ENCODE measurements at regions not wholly inside any gene's neighbourhood (a gene's known extent, or its start where the extent isn't known, plus 50 kb on each side); places are given as distances from the start of the nearest gene placed in this dataset.

GRCh38 chr3:161905520-161906132 is 409.0 kb downstream of the OTOL1 start:
- TF ChIP-seq, protein P1, sequence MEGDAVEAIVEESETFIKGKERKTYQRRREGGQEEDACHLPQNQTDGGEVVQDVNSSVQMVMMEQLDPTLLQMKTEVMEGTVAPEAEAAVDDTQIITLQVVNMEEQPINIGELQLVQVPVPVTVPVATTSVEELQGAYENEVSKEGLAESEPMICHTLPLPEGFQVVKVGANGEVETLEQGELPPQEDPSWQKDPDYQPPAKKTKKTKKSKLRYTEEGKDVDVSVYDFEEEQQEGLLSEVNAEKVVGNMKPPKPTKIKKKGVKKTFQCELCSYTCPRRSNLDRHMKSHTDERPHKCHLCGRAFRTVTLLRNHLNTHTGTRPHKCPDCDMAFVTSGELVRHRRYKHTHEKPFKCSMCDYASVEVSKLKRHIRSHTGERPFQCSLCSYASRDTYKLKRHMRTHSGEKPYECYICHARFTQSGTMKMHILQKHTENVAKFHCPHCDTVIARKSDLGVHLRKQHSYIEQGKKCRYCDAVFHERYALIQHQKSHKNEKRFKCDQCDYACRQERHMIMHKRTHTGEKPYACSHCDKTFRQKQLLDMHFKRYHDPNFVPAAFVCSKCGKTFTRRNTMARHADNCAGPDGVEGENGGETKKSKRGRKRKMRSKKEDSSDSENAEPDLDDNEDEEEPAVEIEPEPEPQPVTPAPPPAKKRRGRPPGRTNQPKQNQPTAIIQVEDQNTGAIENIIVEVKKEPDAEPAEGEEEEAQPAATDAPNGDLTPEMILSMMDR (IDR thresholded peaks at IDR 0.05), result no peak
- no peak for TF ChIP-seq POLR2A (IDR thresholded peaks at IDR 0.05)

Data from body of pancreas (tissue), 4 donors.